ENCODE measurements at regions not wholly inside any gene's neighbourhood (a gene's known extent, or its start where the extent isn't known, plus 50 kb on each side); places are given as distances from the start of the nearest gene placed in this dataset.

DNA sequence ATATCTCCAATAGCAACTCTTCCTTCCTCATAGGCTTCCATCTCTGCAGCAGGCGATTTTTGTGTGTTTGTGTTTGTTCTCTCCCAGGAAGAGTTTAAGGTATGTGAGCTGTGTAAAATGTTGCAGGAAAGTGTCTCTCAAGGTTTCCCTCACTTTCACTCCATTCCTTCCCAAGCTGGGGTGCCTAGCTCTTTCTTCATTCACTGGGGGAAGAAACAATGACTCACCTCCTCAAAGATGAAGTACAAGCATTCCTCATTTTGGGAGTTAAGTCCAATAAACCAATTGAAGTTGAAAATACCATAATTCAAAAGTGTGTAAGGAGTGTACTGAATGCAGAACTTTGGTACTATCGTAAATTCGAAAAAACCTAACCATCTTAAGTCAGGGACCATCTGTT lies 422.7 kb upstream of the CFAP20DC start:
- no CpG with 5 or more reads among the region's 3 CpGs for WGBS, 2 donors (ENCODE audit: extremely low coverage in 2 of 2, insufficient read length in 2 of 2, insufficient replicate concordance in 1 of 2)
- Histone ChIP-seq H3K9ac (ENCODE audit: low read depth, low read length, poor library complexity) (no peak overlapping the region), H3K79me1 (ENCODE audit: low read depth, low read length) (no peaks in the 10 kb centered on the region), H3K4me2 (ENCODE audit: insufficient read depth, low read length, poor library complexity, severe bottlenecking) (no peak overlapping the region), H2AFZ (ENCODE audit: low read length) (no peak overlapping the region), H4K8ac (ENCODE audit: low read depth, low read length) (no peak overlapping the region), H3K14ac (ENCODE audit: low read length) (no peak overlapping the region), H3K9me3 (replicated peaks in 1 of 2; ENCODE audit: control insufficient read depth in 2 of 2, insufficient read depth in 1 of 2, low read depth in 1 of 2, low read length in 2 of 2) (peaks cover 2 to 5% of the 10 kb centered on the region in 2 donors), H2BK15ac (ENCODE audit: low read length) (no peak overlapping the region), H3K36me3 (replicated peaks in 1 of 2; ENCODE audit: control insufficient read depth in 2 of 2, insufficient read depth in 2 of 2, low read length in 2 of 2) (no peaks in the 10 kb centered on the region), H3K23ac (ENCODE audit: low read depth, low read length, poor library complexity) (no peak overlapping the region), H3K27ac (replicated peaks; ENCODE audit: low read length) (no peak overlapping the region), H2BK12ac (ENCODE audit: low read length) (no peak overlapping the region), H3K18ac (ENCODE audit: low read length) (no peak overlapping the region), H4K91ac (ENCODE audit: low read depth, low read length, poor library complexity) (no peak overlapping the region), H2BK120ac (ENCODE audit: low read depth, low read length) (no peak overlapping the region), H2BK5ac (ENCODE audit: low read length) (no peak overlapping the region), H2AK5ac (ENCODE audit: low read depth, low read length) (no peak overlapping the region), H3K4me1 (ENCODE audit: control insufficient read depth in 2 of 2, insufficient read depth in 1 of 2, low read depth in 1 of 2, low read length in 2 of 2) (no peaks in the 10 kb centered on the region), H3K4me3 (ENCODE audit: low read length in 2 of 2) (no peak overlapping the region), H3K4ac (ENCODE audit: low read length) (no peak overlapping the region), H3K27me3 (ENCODE audit: control insufficient read depth in 3 of 3, insufficient read depth in 3 of 3, low read depth in 1 of 3, low read length in 3 of 3) (no peaks in the 10 kb centered on the region)
- no peak for DNase-seq (ENCODE audit: low spot score)

- no peak overlapping the region for H3K9ac ChIP-seq (ENCODE audit: low read depth, low read length, poor library complexity)
- no peaks in the 10 kb centered on the region for H3K4me1 ChIP-seq (ENCODE audit: control insufficient read depth in 2 of 2, insufficient read depth in 1 of 2, low read depth in 1 of 2, low read length in 2 of 2)
- H3K79me1 ChIP-seq (ENCODE audit: low read depth, low read length), result no peaks in the 10 kb centered on the region
- no peak overlapping the region for H3K14ac ChIP-seq (ENCODE audit: low read length)
- H3K18ac ChIP-seq (ENCODE audit: low read length), result no peak overlapping the region
- DNase-seq (ENCODE audit: low spot score), result no peak
- H2BK15ac ChIP-seq (ENCODE audit: low read length), result no peak overlapping the region
- H2AK5ac ChIP-seq (ENCODE audit: low read depth, low read length), result no peak overlapping the region
- no peak overlapping the region for H2BK5ac ChIP-seq (ENCODE audit: low read length)
- H3K4ac ChIP-seq (ENCODE audit: low read length), result no peak overlapping the region
- no peak overlapping the region for H2AFZ ChIP-seq (ENCODE audit: low read length)
- no peak overlapping the region for H3K23ac ChIP-seq (ENCODE audit: low read depth, low read length, poor library complexity)
- no peak overlapping the region for H3K27ac ChIP-seq (replicated peaks; ENCODE audit: low read length)
- no peak overlapping the region for H3K4me3 ChIP-seq (ENCODE audit: low read length in 2 of 2)
- no peak overlapping the region for H2BK12ac ChIP-seq (ENCODE audit: low read length)
- WGBS, 2 donors (ENCODE audit: extremely low coverage in 2 of 2, insufficient read length in 2 of 2, insufficient replicate concordance in 1 of 2), result no CpG with 5 or more reads among the region's 2 CpGs
- H4K91ac ChIP-seq (ENCODE audit: low read depth, low read length, poor library complexity), result no peak overlapping the region
- no peak overlapping the region for H4K8ac ChIP-seq (ENCODE audit: low read depth, low read length)
- H3K36me3 ChIP-seq (replicated peaks in 1 of 2; ENCODE audit: control insufficient read depth in 2 of 2, insufficient read depth in 2 of 2, low read length in 2 of 2), result no peaks in the 10 kb centered on the region
- H3K9me3 ChIP-seq (replicated peaks in 1 of 2; ENCODE audit: control insufficient read depth in 2 of 2, insufficient read depth in 1 of 2, low read depth in 1 of 2, low read length in 2 of 2), result peaks cover 2 to 5% of the 10 kb centered on the region in 2 donors
- no peak overlapping the region for H2BK120ac ChIP-seq (ENCODE audit: low read depth, low read length)
- H3K27me3 ChIP-seq (ENCODE audit: control insufficient read depth in 3 of 3, insufficient read depth in 3 of 3, low read depth in 1 of 3, low read length in 3 of 3), result no peaks in the 10 kb centered on the region
- no peak overlapping the region for H3K4me2 ChIP-seq (ENCODE audit: insufficient read depth, low read length, poor library complexity, severe bottlenecking)
Observed at GRCh38 chr3:59469948-59470723, 420.3 kb upstream of the CFAP20DC start.

GRCh38 chr3:59467476-59467875 lies 417.7 kb upstream of the CFAP20DC start:
- Histone ChIP-seq H4K8ac (ENCODE audit: low read depth, low read length) (no peak overlapping the region), H3K23ac (ENCODE audit: low read depth, low read length, poor library complexity) (no peak overlapping the region), H4K91ac (ENCODE audit: low read depth, low read length, poor library complexity) (no peak overlapping the region), H3K79me1 (ENCODE audit: low read depth, low read length) (no peaks in the 10 kb centered on the region), H2BK15ac (ENCODE audit: low read length) (no peak overlapping the region), H3K4me2 (ENCODE audit: insufficient read depth, low read length, poor library complexity, severe bottlenecking) (no peak overlapping the region), H3K4me1 (ENCODE audit: control insufficient read depth in 2 of 2, insufficient read depth in 1 of 2, low read depth in 1 of 2, low read length in 2 of 2) (no peaks in the 10 kb centered on the region), H2AFZ (ENCODE audit: low read length) (no peak overlapping the region), H3K36me3 (replicated peaks in 1 of 2; ENCODE audit: control insufficient read depth in 2 of 2, insufficient read depth in 2 of 2, low read length in 2 of 2) (no peaks in the 10 kb centered on the region), H3K4ac (ENCODE audit: low read length) (no peak overlapping the region), H3K4me3 (ENCODE audit: low read length in 2 of 2) (no peak overlapping the region), H3K27me3 (ENCODE audit: control insufficient read depth in 3 of 3, insufficient read depth in 3 of 3, low read depth in 1 of 3, low read length in 3 of 3) (no peaks in the 10 kb centered on the region), H2BK12ac (ENCODE audit: low read length) (no peak overlapping the region), H3K14ac (ENCODE audit: low read length) (no peak overlapping the region), H3K27ac (replicated peaks; ENCODE audit: low read length) (no peak overlapping the region), H3K9ac (ENCODE audit: low read depth, low read length, poor library complexity) (no peak overlapping the region), H2BK120ac (ENCODE audit: low read depth, low read length) (no peak overlapping the region), H2BK5ac (ENCODE audit: low read length) (no peak overlapping the region), H3K18ac (ENCODE audit: low read length) (no peak overlapping the region), H2AK5ac (ENCODE audit: low read depth, low read length) (no peak overlapping the region), H3K9me3 (replicated peaks in 1 of 2; ENCODE audit: control insufficient read depth in 2 of 2, insufficient read depth in 1 of 2, low read depth in 1 of 2, low read length in 2 of 2) (peaks cover 2 to 5% of the 10 kb centered on the region in 2 donors)
- DNase-seq (ENCODE audit: low spot score), result no peak
- WGBS, 2 donors (ENCODE audit: extremely low coverage in 2 of 2, insufficient read length in 2 of 2, insufficient replicate concordance in 1 of 2), result no CpG with 5 or more reads among the region's 4 CpGs

- no peak overlapping the region for H3K18ac ChIP-seq (ENCODE audit: low read length)
- no peak overlapping the region for H3K9ac ChIP-seq (ENCODE audit: low read depth, low read length, poor library complexity)
- H2BK120ac ChIP-seq (ENCODE audit: low read depth, low read length), result no peak overlapping the region
- H4K91ac ChIP-seq (ENCODE audit: low read depth, low read length, poor library complexity), result no peak overlapping the region
- H2BK12ac ChIP-seq (ENCODE audit: low read length), result no peak overlapping the region
- H3K14ac ChIP-seq (ENCODE audit: low read length), result no peak overlapping the region
- H2AK5ac ChIP-seq (ENCODE audit: low read depth, low read length), result no peak overlapping the region
- H3K4me2 ChIP-seq (ENCODE audit: insufficient read depth, low read length, poor library complexity, severe bottlenecking), result no peak overlapping the region
- no peak overlapping the region for H2AFZ ChIP-seq (ENCODE audit: low read length)
- no peak overlapping the region for H3K4ac ChIP-seq (ENCODE audit: low read length)
- no peak overlapping the region for H3K4me3 ChIP-seq (ENCODE audit: low read length in 2 of 2)
- no peak overlapping the region for H3K27ac ChIP-seq (replicated peaks; ENCODE audit: low read length)
- no peaks in the 10 kb centered on the region for H3K9me3 ChIP-seq (replicated peaks in 1 of 2; ENCODE audit: control insufficient read depth in 2 of 2, insufficient read depth in 1 of 2, low read depth in 1 of 2, low read length in 2 of 2)
- no peak overlapping the region for H4K8ac ChIP-seq (ENCODE audit: low read depth, low read length)
- H2BK15ac ChIP-seq (ENCODE audit: low read length), result no peak overlapping the region
- no peaks in the 10 kb centered on the region for H3K79me1 ChIP-seq (ENCODE audit: low read depth, low read length)
- H3K27me3 ChIP-seq (ENCODE audit: control insufficient read depth in 3 of 3, insufficient read depth in 3 of 3, low read depth in 1 of 3, low read length in 3 of 3), result no peaks in the 10 kb centered on the region
- no peaks in the 10 kb centered on the region for H3K36me3 ChIP-seq (replicated peaks in 1 of 2; ENCODE audit: control insufficient read depth in 2 of 2, insufficient read depth in 2 of 2, low read length in 2 of 2)
- H2BK5ac ChIP-seq (ENCODE audit: low read length), result no peak overlapping the region
- no peak for DNase-seq (ENCODE audit: low spot score)
- no peaks in the 10 kb centered on the region for H3K4me1 ChIP-seq (ENCODE audit: control insufficient read depth in 2 of 2, insufficient read depth in 1 of 2, low read depth in 1 of 2, low read length in 2 of 2)
- WGBS, 2 donors (ENCODE audit: extremely low coverage in 2 of 2, insufficient read length in 2 of 2, insufficient replicate concordance in 1 of 2), result no CpG with 5 or more reads among the region's 6 CpGs
- no peak overlapping the region for H3K23ac ChIP-seq (ENCODE audit: low read depth, low read length, poor library complexity)
Observed at GRCh38 chr3:59464187-59464586, 414.4 kb upstream of the CFAP20DC start.

Data from neuronal stem cell (in vitro differentiated cells).